H1 (cell line): ENCODE measurements at regions not wholly inside any gene's neighbourhood (a gene's known extent, or its start where the extent isn't known, plus 50 kb on each side); places are given as distances from the start of the nearest gene placed in this dataset.
A peak's percentile ranks its signal among the peaks of the same experiment; 100 is the strongest.

Source experiments
- CTCF ChIA-PET: fragments of 300-600 bp; sonication (Branson Sonifier 250); formaldehyde crosslinking; loops from one replicate; lab custom pipeline; 2021; ENCODE audit not compliant: partially characterized antibody; lab: Charles Lee
- POLR2A ChIA-PET: fragments of 300-600 bp; sonication (Branson Sonifier 250); formaldehyde crosslinking; loops from one replicate; lab custom pipeline; 2021; ENCODE audit warnings: inconsistent platforms; ENCODE audit not compliant: partially characterized antibody; lab: Charles Lee
- DNase-seq, 2 experiments: peaks; one replicate each; pipeline versions ENCODE4 v3.0.0 to v3.0.0-alpha.2; 2010 to 2022; ENCODE audit warnings: low spot score in 2 of 2, low read depth in 1 of 2, mixed read lengths in 1 of 2
- FAIRE-seq: peaks from 2 replicates; lab custom pipeline; 2011; peaks lifted over from hg19 to GRCh38; lab: Jason Lieb, UNC
- H2AFZ ChIP-seq: 2 replicates; pipeline ENCODE4 v1.8.1; 2012; ENCODE audit warnings: low read length, inconsistent platforms
- H2AK5ac ChIP-seq: 2 replicates; pipeline ENCODE4 v1.6.1; 2013; ENCODE audit warnings: low read depth, low read length
- H2BK120ac ChIP-seq: replicated peaks from 2 replicates; pipeline ENCODE3; 2013; ENCODE audit warnings: low read depth, low read length, inconsistent platforms
- H2BK12ac ChIP-seq: 2 replicates; pipeline ENCODE4 v1.6.1; 2013; ENCODE audit warnings: low read depth, low read length
- H2BK15ac ChIP-seq: 2 replicates; pipeline ENCODE4 v1.6.1; 2013; ENCODE audit warnings: low read length
- H2BK20ac ChIP-seq: 2 replicates; pipeline ENCODE4 v1.6.1; 2013; ENCODE audit warnings: low read length
- H2BK5ac ChIP-seq: 2 replicates; pipeline ENCODE4 v1.6.1; 2013; ENCODE audit warnings: low read depth, low read length
- H3K14ac ChIP-seq: 2 replicates; pipeline ENCODE4 v1.6.1; 2013; ENCODE audit warnings: inconsistent platforms; ENCODE audit not compliant: insufficient read length
- H3K18ac ChIP-seq: 2 replicates; pipeline ENCODE4 v1.6.1; 2013; ENCODE audit warnings: low read length; ENCODE audit errors: extremely low read depth
- H3K23ac ChIP-seq: 2 replicates; pipeline ENCODE4 v1.6.1; 2013; ENCODE audit warnings: inconsistent platforms; ENCODE audit not compliant: insufficient read length
- H3K23me2 ChIP-seq: 2 replicates; pipeline ENCODE4 v1.6.1; 2013; ENCODE audit warnings: low read depth, low read length
- H3K27ac ChIP-seq: 2 replicates; pipeline ENCODE4 v1.6.1; 2011; ENCODE audit warnings: low read depth, low read length, inconsistent platforms
- H3K27me3 ChIP-seq, 4 experiments: replicated peaks in 1 of 4; 1 replicate in 1 of 4; 2 replicates in 3 of 4; pipeline versions ENCODE4 v1.6.1 to v1.8.1; 2011 to 2013; ENCODE audit warnings: low read length in 3 of 4, mild to moderate bottlenecking in 3 of 4, inconsistent platforms in 2 of 4, mixed read lengths in 2 of 4, moderate library complexity in 1 of 4; ENCODE audit not compliant: control insufficient read depth in 3 of 4, insufficient read depth in 3 of 4; ENCODE audit errors: extremely low read depth in 1 of 4
- H3K36me3 ChIP-seq, 4 experiments: 2 replicates each; pipeline versions ENCODE4 v1.6.1 to v1.8.1; 2011 to 2013; ENCODE audit warnings: mild to moderate bottlenecking in 4 of 4, low read length in 3 of 4, moderate library complexity in 2 of 4, control low read depth in 1 of 4, inconsistent platforms in 1 of 4; ENCODE audit not compliant: insufficient read depth in 4 of 4, control insufficient read depth in 2 of 4
- H3K4ac ChIP-seq: replicated peaks from 2 replicates; pipeline ENCODE3; 2013; ENCODE audit warnings: low read length, low read depth, mixed read lengths, inconsistent platforms; ENCODE audit not compliant: insufficient read length
- H3K4me1 ChIP-seq, 4 experiments: replicated peaks in 1 of 4; 1 replicate in 1 of 4; 2 replicates in 3 of 4; pipeline versions ENCODE4 v1.6.1 to v1.8.1; 2011 to 2013; ENCODE audit warnings: low read length in 3 of 4, inconsistent platforms in 2 of 4, mixed read lengths in 1 of 4; ENCODE audit not compliant: insufficient read depth in 4 of 4, control insufficient read depth in 3 of 4
- H3K4me2 ChIP-seq, 2 experiments: 2 replicates each; pipeline versions ENCODE4 v1.6.1 to v1.8.1; 2011 to 2013; ENCODE audit warnings: low read depth in 2 of 2, low read length in 2 of 2, control low read depth in 1 of 2, inconsistent platforms in 1 of 2, mild to moderate bottlenecking in 1 of 2; ENCODE audit not compliant: insufficient read depth in 1 of 2
- H3K4me3 ChIP-seq, 4 experiments: fragments of 200-600, 300-600 bp in 1 of 4; sonication (generic), shearing (Covaris generic), sonication (Bioruptor Twin) in 1 of 4; 2 replicates each; pipeline versions ENCODE4 v1.5.1 to v1.8.1; 2011 to 2016; ENCODE audit warnings: low read length in 4 of 4, low read depth in 3 of 4, control low read depth in 2 of 4, inconsistent platforms in 2 of 4, mild to moderate bottlenecking in 2 of 4, mixed read lengths in 1 of 4, moderate library complexity in 1 of 4; ENCODE audit not compliant: insufficient read depth in 2 of 4; ENCODE audit errors: extremely low read depth in 1 of 4
- H3K56ac ChIP-seq: replicated peaks from 2 replicates; pipeline ENCODE3; 2013; ENCODE audit warnings: low read depth, mild to moderate bottlenecking, mixed read lengths, low read length, inconsistent platforms; ENCODE audit not compliant: insufficient read length
- H3K79me1 ChIP-seq: 2 replicates; pipeline ENCODE4 v1.6.1; 2013; ENCODE audit warnings: low read depth, low read length, control low read depth
- H3K79me2 ChIP-seq, 2 experiments: 2 replicates each; pipeline versions ENCODE4 v1.6.1 to v1.8.1; 2012 to 2013; ENCODE audit warnings: low read length in 2 of 2, mild to moderate bottlenecking in 2 of 2, inconsistent platforms in 1 of 2; ENCODE audit not compliant: insufficient read depth in 2 of 2, control insufficient read depth in 1 of 2
- H3K9ac ChIP-seq, 4 experiments: replicated peaks in 1 of 4; 1 replicate in 1 of 4; 2 replicates in 3 of 4; pipeline versions ENCODE4 v1.6.1 to v1.8.1; 2011 to 2013; ENCODE audit warnings: low read depth in 3 of 4, low read length in 3 of 4, control low read depth in 2 of 4, mild to moderate bottlenecking in 2 of 4, moderate library complexity in 2 of 4, inconsistent platforms in 1 of 4; ENCODE audit errors: extremely low read depth in 1 of 4
- H3K9me3 ChIP-seq, 2 experiments: 2 replicates each; pipeline versions ENCODE4 v1.6.1 to v1.8.1; 2012 to 2013; ENCODE audit warnings: mild to moderate bottlenecking in 2 of 2, moderate library complexity in 2 of 2, control low read depth in 1 of 2, inconsistent platforms in 1 of 2, low read depth in 1 of 2, low read length in 1 of 2, mixed read lengths in 1 of 2; ENCODE audit not compliant: insufficient read depth in 2 of 2
- H4K20me1 ChIP-seq, 2 experiments: replicated peaks in 1 of 2; 2 replicates each; pipeline versions ENCODE3 to v1.8.1; 2011 to 2013; ENCODE audit warnings: inconsistent platforms in 2 of 2, low read length in 2 of 2, mild to moderate bottlenecking in 1 of 2; ENCODE audit not compliant: insufficient read depth in 2 of 2, control insufficient read depth in 1 of 2
- H4K5ac ChIP-seq: 2 replicates; pipeline ENCODE4 v1.6.1; 2013; ENCODE audit warnings: low read length, low read depth, mixed read lengths, inconsistent platforms; ENCODE audit not compliant: insufficient read length
- H4K8ac ChIP-seq: 2 replicates; pipeline ENCODE4 v1.8.0; 2013; ENCODE audit warnings: mild to moderate bottlenecking, moderate library complexity, low read length, inconsistent platforms; ENCODE audit not compliant: insufficient read depth; ENCODE audit errors: extremely low read depth
- H4K91ac ChIP-seq: replicated peaks from 2 replicates; pipeline ENCODE3; 2013; ENCODE audit warnings: low read length, mixed read lengths, inconsistent platforms; ENCODE audit not compliant: insufficient read length
- EZH2 ChIP-seq: fragments of 200-600 bp; sonication (generic); IDR thresholded peaks from 2 replicates; pipeline ENCODE4 v1.7.1; 2012; ENCODE audit warnings: low read depth, mild to moderate bottlenecking, moderate library complexity, low read length, inconsistent platforms; ENCODE audit not compliant: severe bottlenecking
- POLR2AphosphoS5 ChIP-seq: IDR thresholded peaks from 2 replicates; pipeline ENCODE4 v1.6.1; 2011; ENCODE audit warnings: low read depth, low read length
- TAF1 ChIP-seq: IDR thresholded peaks from 2 replicates; pipeline ENCODE4 v1.6.1; 2011; ENCODE audit warnings: mild to moderate bottlenecking, low read depth, low read length
- YY1 ChIP-seq: IDR thresholded peaks from 2 replicates; pipeline ENCODE4 v1.6.1; 2011; ENCODE audit warnings: low read depth, mild to moderate bottlenecking, low read length
- WGBS, 2 experiments: shearing (Covaris generic) in 1 of 2; methylation state at CpG; one replicate each; pipeline versions ENCODE4 v1.1.6 to v1.1.7; 2013 to 2015; ENCODE audit warnings: low lambda C conversion rate in 2 of 2, mixed read lengths in 2 of 2, inconsistent platforms in 1 of 2, low coverage in 1 of 2, missing lambda C conversion rate in 1 of 2; ENCODE audit not compliant: insufficient replicate concordance in 2 of 2, insufficient coverage in 1 of 2, insufficient read length in 1 of 2; ENCODE audit errors: extremely low coverage in 1 of 2, missing lambda C conversion rate in 1 of 2; 5-methylcytosine and 5-hydroxymethylcytosine counted together

DNA sequence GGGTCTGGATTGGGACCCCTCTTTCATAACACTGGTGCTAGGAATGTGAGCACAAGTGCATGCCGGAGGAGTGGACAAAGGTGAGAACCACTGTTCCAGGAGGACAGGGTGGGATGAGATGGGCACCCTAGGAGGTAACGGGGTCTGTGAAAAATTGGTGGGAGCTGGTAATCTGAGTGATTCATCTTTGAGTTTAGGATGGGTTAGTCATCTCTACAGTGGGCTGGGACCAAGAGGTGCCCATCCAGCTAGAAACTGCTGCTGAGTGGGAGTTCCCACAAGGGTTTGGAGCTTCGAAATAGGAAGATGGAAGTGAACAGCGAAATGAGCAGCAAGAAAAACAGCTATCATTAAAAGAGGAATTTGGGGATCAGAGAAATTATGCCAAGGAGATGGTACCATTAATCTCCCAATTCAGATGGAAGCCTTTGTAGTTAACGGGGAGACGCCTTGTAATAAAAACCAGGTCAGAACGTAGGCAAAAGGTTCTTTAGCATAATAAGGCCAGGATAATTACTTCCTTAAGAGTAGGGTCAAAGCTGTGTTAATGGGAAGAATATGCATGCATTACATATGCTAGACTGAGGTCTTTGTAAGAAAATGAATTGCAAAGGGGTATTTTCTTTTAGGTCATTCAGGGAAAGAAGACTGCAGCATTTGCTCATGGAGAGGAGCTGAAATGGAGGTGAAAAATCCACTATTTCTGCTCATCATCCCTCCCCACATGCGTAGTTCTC, 55.5 kb downstream of the OLFML3 start:
- peak overlapping the region; percentile 19 to 59 (median 51) for H3K4me3 ChIP-seq
- H2BK15ac ChIP-seq = 0 out of 2 replicates have a peak overlapping the region, but pooled peaks have one; percentile 54
- H3K79me1 ChIP-seq = no peaks in the 10 kb centered on the region
- H4K8ac ChIP-seq = no peak overlapping the region
- H3K27me3 ChIP-seq = no peaks in the 10 kb centered on the region
- peak overlapping the region in 1 of 4 experiments; percentile 56; a peak in 2 of 7 replicates for H3K9ac ChIP-seq
- 7% methylated on average over 8 of the region's 8 CpGs; no CpG with 5 or more reads in 1 of the 2 experiments for WGBS, 2 experiments
- peak overlapping the region; percentile 1 for H3K23ac ChIP-seq
- H2BK5ac ChIP-seq = peak overlapping the region; percentile 98
- H3K14ac ChIP-seq = peak overlapping the region; percentile 0
- H3K36me3 ChIP-seq = no peaks in the 10 kb centered on the region; a peak in 1 of 8 replicates
- H3K4me2 ChIP-seq = peak overlapping the region; percentile 71 to 98
- H4K20me1 ChIP-seq = no peaks in the 10 kb centered on the region
- peak; percentile 45 for FAIRE-seq
- H2BK120ac ChIP-seq = peak overlapping the region; percentile 76
- peak overlapping the region; percentile 91 for H2BK20ac ChIP-seq
- peak overlapping the region; percentile 11 for H3K56ac ChIP-seq
- H3K18ac ChIP-seq = peak overlapping the region; percentile 97
- ChIA-PET POLR2A (interaction anchor here (0.7 to 8.2 kb wide), 14 partner anchors 11 to 120 kb away, joined by 3 to 47 read pairs (median 6); partner anchors contain the start of genes OLFML3 and SYT6), CTCF (interaction anchor here (0.6 to 4.0 kb wide), 17 partner anchors 8 to 248 kb away, joined by 3 to 29 read pairs (median 4); partner anchors contain the start of gene OLFML3)
- peak overlapping the region; percentile 68 for H4K5ac ChIP-seq
- H2AFZ ChIP-seq = no peak overlapping the region
- H2AK5ac ChIP-seq = peak overlapping the region; percentile 99
- no peak for TF ChIP-seq YY1
- TF ChIP-seq POLR2AphosphoS5 = no peak
- peak; percentile 4 for TF ChIP-seq EZH2
- TF ChIP-seq TAF1 = no peak
- H3K79me2 ChIP-seq = peaks cover 0 to 15% of the 10 kb centered on the region in 2 experiments; a peak in 1 of 4 replicates
- H3K9me3 ChIP-seq = no peaks in the 10 kb centered on the region
- peak overlapping the region; percentile 95 for H2BK12ac ChIP-seq
- H3K23me2 ChIP-seq = peaks cover 18% of the 10 kb centered on the region
- H4K91ac ChIP-seq = peak overlapping the region; percentile 92
- peaks cover 5 to 46% (median 32%) of the 10 kb centered on the region in 4 experiments for H3K4me1 ChIP-seq
- peak overlapping the region; percentile 65 for H3K27ac ChIP-seq
- DNase-seq = no peak
- H3K4ac ChIP-seq = peak overlapping the region; percentile 76
